ENCODE measurements at regions not wholly inside any gene's neighbourhood (a gene's known extent, or its start where the extent isn't known, plus 50 kb on each side); places are given as distances from the start of the nearest gene placed in this dataset.
"Not testable (repeated sequence)": the region's sequence is repeated elsewhere in the genome, so short reads cannot be mapped to it uniquely, and the experiment has no call there.

DNA sequence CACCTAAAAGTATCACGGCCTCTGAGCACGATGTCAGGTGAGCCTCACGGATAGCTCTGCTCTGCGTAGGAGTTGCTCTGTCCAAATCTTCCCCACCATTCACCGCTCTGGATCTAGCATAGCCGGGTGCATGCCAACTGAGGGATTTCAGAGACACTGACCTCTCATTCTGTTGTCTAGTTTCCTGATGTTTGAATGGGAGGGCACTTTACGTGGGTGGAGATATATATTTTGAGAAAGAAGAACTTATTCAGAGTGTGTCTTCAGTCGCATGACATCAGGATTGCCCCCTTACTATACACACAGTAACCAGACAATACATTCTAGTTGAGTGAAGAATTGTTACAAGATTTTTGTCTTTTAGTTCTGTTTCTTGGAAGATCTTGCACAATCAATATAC is 96.5 kb upstream of the CITED2 start:
- no peak for DNase-seq

DNA sequence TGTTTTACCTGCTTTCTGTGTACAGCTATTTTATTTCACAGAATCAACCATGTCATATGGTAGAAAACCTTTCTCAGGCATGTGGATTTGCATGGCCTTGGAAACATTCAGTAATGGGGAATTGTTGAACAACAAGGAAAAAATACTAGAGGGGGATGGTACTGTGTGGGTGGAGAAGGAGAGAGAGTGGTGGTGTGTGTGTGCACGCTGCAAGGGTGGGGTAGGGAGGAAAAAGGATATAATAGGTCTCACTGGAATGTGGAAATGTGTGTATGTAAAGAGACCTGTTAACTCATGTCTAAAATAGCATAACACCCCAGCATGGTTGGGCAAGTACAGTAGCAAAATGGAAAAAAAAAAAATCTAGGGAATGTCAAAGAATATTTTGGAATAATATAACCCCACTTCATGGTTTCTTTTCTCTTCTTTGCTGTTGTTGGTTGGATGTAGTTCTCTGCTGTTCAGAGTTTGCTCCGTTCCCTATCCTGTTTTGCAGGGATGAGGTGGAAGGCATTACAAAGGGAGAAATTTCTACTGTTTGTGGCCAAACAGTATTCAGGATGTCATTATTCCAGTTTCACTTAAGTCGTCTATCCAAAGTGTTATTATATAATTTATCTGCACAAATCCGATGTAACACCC is 93.9 kb upstream of the CITED2 start:
- DNase-seq = no peak

DNA sequence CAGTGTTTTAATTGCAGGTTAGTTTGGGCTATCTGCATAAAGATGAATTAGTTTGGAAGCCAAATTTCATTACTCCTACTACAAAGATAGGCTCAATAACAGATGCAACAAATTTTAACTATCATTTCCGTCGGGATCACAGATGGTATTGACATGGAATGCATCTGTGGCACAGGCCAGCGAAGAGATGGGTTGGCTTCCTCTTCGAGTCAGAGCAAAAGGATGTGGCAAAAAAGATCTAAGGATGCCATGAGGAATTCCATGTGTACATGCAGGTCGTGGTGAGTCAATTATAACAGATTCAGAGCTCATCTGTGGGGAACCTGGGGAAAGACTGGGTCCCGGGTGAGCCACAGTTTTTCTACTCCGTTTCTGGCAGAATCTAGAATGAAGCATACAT is 83.0 kb upstream of the CITED2 start:
- DNase-seq = no peak

DNA sequence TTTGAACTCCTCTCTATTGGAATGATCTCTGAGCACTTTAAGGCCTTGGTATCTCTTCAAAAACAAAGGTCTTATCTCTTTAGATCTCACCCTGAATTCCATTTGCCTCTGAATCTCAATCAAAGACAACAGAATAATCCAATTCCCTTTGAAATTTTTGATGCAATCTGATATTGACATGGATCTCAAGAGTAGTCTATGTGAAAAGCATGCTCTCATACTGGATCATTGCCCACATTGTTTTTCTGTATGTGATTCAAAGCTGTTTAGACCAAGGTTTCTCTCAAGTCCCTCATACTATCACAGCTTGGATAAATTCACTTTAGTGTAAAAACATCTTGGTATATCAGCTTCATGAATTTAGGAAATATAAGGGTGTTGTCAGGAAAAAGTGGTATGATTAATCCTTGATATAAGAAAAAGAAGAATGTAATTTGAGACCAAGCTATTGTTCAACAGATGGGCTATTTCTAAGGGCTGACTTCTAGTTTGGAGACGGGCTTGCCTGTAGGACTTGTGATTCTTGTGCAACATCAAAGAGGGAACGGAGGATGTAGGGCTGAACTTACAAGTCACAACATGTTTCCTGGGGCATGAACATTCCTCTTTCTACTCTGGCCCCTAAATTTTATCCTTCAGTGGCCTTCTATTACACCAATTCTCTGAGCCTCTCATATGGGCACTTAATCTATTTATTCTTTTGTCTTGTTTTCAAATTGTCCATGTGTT is 77.9 kb upstream of the CITED2 start:
- DNase-seq = no peak

DNA sequence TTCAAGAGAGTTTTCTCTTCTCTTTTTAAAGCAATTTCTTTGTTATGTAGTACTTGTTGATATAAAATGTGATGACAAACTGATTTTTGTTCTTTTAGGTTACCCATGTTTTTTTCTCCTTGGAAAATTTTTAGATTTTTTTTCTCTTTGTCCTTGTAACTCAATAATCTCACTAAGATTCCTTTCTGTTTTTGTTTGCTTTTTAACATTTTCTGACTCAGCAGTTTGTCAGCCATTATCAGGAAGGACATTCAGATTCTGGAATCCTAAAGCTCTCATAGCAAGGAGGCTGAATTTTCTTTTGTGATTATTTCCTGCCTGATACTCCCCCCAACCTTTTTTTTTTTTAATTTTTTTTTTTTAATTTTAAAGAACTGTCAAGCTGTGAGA is 75.2 kb upstream of the CITED2 start:
- DNase-seq = no peak

DNA sequence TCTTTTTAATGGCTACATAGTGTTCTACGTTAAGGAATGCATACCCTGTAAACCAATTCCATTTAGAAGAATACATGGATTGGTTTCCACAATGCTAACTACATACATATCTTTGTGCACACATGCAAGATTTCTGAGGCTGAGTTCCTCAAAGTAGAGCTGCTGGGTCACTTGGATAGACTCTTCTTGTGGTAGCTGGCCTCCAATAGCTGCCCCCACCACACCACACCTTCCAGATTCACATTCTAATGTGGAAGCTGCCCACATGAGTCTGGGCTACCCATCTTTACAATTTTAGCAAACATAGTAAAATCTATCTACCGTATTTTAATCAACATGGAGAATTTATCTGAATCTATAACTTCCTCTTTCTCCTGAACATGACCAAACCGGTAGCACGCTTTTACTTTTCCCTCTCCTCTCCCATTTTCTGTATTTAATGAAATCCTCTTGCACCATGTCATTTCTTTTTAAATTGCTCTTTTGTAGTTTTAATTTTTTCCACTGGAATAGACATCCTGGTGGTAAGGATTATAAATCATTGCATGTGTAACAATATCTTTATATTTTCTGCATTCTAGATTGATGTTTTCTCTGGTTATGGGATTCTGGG is 74.7 kb upstream of the CITED2 start:
- DNase-seq = no peak

DNA sequence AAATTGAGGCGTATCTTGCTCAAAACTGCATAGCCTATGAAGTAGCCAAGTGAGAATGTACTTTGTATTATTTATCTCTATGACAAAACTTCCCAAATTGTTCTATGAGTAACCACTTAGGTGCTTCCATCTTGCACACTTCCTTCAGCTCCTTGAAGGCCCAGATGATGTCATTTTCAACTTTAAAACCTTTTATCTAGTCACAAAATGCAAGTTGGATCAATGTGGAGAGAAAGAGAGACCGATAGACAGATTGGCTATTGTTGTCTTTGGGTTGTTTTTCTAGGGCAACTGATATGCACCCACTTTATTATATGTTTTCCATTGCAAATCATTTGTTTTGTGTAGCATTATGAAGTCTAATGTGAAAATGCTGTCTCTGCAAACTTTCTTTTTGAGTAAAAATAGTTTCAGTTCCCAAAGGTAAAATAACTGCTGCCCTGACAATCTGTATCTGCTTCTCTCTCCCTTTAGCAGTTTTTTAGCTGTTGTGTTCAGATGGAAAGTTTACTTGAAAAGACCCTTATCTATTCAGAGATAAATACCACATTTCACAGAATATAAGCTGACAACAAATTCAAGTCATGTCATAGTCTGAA is 73.7 kb upstream of the CITED2 start:
- DNase-seq = no peak

DNA sequence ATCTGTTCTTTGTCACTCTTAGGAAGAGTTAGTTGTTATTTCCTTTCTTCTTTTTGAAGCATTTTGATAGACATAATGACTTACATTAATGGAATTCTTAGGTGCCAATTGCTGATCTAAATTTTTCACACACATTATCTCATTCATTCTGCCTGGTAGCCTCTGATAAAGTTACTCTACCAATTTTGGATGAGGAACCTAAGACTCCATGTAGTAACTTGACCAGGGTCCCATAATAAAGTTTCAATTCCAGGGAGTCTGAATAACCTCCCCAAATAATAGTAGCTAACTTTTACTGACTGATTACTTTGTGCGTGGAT is 73.2 kb upstream of the CITED2 start:
- DNase-seq = no peak

DNA sequence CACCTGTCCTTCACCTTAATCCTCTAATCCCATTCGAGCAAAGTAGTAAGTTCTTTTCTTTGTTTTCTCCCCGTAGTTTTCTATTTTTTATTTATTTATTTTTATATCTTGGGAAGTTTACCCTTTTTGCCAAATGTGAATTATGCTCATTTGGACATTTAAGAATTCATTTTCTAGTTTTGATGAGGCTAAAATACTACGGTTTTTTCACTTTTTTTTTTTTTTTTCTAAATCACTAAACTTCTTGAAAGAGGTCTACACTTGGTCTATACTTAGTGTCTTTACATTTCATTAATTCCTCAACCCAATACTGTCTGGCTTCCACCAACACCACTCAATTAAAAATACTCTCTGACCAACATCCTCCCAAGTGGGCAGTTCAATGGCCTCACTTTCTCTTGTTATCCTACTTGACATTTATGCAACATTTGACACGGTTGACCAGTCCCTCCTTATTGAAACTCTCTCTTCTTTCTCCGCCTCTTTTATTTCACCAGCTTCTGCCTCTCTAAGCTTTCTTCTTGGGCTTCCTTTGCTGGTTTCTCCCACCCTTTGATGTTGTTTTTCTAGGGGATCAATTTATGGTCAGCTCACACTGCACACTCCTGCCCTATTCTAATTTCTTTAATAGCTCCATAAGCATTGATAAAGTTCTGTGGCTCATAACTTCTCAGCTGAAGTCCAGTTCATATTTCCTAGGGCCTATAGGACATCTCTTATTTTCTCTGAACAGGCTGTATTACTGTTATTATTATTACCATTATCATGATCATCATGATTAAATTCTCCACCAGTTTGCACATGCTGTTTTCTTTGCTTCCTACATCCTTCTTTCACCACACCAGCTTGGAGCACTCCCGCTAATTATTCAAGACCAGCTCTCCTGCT is 72.6 kb upstream of the CITED2 start:
- no peak for DNase-seq

DNA sequence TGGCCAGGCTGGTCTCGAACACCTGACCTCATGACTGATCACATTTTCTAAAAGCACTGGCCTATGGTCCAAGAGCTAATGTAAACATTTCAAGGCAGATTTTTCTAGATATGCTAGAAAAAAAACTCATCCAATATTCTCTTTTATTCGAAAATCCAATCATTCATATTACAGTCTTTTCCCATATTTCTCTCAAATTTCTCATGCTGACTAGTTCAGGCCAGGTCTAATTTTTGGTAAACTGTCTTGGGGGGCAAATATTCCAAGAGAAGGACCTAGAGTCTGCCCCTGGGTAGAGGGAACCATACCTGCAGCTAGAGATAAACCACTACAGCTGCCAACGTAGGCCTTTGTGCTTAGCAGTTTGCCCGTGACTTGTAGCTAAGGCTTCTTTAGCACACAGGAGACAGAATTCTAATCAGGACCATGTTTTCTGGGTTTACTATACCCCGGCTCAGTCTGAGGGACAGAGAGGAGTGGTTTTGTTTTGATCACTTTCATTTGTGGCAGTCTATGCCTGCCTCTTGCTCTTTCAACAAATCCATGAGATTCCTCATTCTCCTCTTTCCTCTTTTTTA is 71.8 kb upstream of the CITED2 start:
- no peak for DNase-seq

DNA sequence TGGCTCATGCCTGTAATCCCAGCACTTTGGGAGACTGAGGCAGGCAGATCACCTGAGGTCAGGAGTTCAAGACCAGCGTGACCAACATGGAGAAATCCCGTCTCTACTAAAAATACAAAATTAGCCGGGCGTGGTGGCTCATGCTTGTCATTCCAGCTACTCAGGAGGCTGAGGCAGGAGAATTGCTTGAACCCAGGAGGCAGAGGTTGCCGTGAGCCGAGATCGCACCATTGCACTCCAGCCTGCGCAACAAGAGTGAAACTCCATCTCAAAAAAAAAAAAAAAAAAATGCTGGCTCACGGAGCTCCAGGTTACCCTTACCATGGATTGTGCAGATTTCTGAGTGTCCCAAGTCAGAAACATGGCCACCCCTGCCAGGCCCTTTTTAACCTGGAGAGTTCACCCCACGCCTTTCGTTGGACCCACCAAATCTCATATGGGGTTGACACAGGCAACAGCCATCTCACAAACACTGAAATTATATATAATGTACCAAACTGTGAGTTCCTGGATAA is 69.9 kb upstream of the CITED2 start:
- not testable (repeated sequence) for DNase-seq

DNA sequence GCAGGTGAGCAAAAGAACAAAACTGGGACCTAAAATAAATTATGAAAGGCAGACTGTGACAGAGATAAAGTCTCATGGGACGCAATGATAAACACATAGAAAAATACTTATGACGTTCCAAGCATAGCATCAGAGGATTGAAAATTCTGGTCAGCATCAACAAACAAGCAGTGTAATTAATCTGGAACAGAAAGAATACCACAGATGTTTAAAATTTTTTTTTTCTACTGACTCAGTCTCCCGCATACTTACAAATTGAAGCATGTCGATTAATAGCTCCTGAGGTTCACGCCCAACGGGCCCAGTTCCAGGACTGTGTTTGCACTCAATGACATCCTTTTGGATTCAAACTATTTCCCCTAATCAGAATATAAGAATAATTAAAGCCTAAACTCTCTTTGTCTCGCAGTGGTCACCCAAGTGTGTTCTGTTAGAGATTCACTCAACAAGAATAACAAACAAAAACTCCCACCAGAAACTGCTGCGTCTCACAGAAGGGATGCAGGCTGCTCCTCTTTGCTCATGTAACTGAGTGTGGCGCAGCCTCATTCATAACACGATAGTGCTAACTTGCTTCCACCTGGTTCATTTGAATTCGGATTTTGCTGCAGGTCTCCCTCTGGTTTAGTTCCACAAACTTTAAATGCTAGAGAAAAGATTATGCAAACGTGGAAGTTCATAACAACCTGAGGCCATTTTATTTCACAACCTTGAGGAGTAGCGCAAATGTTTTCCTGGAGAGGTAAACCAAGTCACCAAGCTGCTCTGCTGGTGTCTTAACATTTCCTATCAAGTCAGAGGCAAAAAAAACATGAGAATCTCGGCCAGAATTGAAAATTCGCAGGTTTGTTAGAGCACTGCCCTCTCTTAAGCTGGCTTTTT is 69.0 kb upstream of the CITED2 start:
- no peak for DNase-seq

DNA sequence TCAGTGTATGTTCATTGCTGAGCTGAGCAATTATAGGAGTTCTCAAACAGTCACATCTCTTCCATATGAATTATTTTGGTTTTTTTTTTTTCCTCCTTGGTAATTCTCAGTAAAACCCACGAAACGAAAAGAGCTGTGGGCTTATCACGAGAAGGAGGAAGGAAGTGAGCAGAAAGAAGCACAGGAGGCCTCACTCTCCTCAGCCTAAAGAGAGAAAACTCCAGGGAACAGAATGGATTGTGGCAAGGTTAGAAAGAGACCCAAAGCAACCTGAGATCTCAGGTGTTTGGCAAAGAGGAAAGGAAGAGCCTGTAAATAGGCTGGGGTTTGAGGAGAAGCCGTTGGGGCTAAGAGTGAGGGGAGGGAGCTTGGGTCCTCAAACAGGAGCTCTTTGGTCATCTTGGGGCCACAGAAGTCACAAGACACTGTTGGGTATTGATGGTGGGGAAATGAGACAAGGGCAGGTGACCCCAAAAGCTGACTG is 67.8 kb upstream of the CITED2 start:
- no peak for DNase-seq

DNA sequence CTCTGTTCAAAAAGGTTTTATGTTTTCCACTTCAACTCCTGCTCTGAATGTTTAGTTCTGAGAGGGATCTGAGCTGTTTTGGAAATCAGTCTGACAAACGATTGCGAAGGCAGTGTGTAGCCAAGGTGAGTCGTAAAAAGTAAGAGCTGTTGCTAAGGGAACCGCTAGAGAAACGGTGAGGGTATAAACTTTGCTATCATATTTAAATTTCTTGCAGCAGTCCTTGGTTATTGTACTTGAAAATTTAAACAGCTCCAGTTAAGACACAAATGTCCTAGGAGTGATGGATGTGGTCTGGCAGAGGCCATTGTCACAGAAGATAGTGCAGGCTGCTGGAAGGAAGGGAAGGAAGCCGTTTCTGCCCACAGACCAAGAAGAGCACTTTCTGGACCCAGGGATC is 64.9 kb upstream of the CITED2 start:
- no peak for DNase-seq

DNA sequence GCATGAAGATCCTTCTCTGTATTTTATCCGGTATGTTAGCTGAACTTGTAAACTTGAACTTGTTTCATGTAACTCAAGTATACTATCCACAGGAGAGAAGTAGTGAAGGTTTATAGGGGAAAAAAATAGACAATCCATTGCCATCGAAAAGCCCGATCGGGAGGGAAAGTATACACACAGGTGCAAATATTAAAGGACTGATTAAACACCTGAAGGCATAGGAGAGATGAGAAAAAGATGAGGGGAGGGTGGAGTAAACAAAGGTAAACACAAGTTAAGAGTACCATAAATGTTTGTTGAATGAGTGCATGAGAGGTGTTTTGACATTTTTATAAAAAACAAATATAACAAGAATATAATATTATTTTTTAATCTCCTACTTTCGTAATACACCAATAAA is 64.3 kb upstream of the CITED2 start:
- no peak for DNase-seq

DNA sequence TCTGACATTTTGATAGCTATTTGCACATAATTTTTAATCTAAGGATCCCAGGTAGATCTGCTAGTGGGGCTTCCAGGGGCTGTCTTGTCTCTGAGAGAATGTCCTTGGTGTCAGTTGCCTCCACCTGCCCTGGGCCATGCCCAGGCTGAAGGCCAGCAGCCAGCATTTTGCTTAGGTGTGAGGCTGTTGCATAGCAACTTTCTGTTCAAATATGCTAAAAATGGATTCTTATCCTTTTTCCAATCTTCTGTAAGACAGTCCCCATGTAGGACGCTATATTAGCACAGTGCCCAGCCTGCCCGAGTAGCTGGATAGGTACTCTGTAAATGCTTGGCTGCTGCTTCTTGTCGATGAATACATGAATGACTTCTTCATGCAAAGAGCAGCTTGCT is 62.5 kb upstream of the CITED2 start:
- DNase-seq = no peak

DNA sequence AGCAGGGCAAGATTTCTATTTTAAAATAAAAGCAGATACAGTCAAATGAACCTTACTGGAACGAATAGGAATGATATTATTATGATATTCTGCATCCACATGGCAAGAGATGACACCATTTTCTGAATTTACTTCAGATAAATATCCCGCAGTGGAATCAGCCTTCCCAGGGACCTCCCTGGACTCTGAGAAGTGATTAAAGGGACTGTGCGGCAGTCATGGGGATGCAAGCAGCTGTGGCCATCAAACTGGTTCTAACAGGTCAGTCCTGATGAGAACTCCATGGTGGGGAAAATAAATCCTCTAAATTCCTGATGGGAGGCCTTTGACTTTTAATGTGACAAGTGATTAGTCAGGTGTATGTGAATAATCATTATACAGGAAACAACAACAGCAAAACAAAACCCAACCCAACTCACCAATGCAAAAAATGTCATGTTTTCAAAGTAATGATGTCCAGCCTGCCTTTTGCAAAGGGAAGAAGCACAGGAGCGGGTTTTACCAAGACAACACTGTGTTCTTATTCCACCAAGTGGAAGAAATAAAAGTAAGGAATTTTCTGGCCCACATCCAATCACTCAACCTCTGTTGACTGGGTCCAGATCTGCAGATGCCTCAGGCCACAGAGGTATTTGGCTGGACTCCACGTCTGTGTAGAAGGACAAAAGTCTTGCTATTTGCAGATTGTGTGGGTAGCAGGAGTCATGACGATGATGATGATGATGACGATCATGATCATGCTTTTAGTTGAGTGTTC is 61.9 kb upstream of the CITED2 start:
- DNase-seq = no peak

DNA sequence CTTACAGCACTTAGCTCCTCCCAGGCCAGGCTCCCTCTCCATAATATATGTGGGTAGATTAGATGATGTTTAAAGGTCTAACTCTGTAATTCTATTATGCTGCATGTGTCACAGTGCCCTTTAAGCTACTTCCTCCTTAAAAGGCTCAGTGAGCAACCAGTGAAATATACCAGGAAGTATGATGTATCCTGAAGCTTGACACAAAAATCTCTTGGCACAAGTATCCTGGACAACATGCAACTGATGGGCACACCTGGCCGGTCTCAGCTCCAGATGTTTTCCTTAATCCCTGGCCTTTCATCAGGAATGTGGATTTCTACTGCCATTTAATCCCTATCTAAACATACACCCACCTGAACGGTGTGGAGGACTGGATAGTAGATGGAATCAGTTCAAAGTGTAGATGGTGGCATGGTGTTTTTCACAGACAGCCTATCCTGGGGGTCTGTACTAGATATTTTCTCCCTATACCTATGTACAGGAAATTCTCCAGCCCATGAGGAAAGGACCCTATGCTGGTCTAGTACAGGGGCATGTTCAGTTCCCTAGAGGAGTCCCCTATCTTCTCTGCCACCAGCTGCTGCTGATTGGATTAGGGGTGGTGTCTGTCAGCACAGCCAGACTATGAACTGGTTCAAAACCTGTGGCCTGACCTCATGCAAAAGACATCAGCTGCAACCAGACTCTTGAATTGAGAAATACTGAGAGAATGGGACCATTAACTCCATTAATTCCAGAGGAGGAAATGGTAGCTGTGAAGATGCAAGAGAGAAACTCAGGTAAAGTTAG is 59.4 kb upstream of the CITED2 start:
- DNase-seq = no peak

DNA sequence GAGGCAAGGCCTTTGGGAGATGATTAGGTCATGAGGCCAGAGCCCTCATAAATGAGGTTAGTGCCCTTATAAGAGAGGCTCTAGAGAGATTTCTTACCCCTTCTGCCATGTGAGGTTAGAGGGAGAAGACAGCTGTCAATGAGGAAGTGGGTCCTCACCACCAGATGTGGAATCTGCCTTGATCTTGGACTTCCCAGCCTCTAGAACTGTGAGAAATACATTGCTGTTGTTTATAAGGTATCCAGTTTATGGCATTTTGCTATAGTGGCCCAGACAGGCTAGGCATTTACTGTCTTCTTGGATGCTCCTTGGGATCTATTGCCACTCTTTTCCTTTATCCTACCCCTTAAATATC is 57.1 kb upstream of the CITED2 start:
- DNase-seq = no peak
